Peyer's patch (tissue), 4 donors: ENCODE measurements at regions not wholly inside any gene's neighbourhood (a gene's known extent, or its start where the extent isn't known, plus 50 kb on each side); places are given as distances from the start of the nearest gene placed in this dataset.

Experiments used
- DNase-seq, 3 donors: peaks; one replicate each; pipeline ENCODE4 v3.0.0-alpha.2; 2017 to 2019
- H3K27ac ChIP-seq, 4 donors: fragments of 200-600 bp; sonication (generic); one replicate each; pipeline ENCODE4 v1.5.1; 2016 to 2019
- H3K27me3 ChIP-seq, 2 donors: fragments of 200-600 bp; sonication (generic); one replicate each; pipeline ENCODE4 v1.5.1; 2019
- H3K36me3 ChIP-seq, 3 donors: fragments of 200-600 bp; sonication (generic); one replicate each; pipeline ENCODE4 v1.5.1; 2016 to 2019
- H3K4me1 ChIP-seq, 4 donors: fragments of 200-600 bp; sonication (generic); one replicate each; pipeline ENCODE4 v1.5.1; 2016 to 2019
- H3K4me3 ChIP-seq, 4 donors: fragments of 200-600 bp; sonication (generic); 1 replicate in 3 of 4; 2 replicates in 1 of 4; pipeline ENCODE4 v1.5.1; 2016 to 2019; ENCODE audit warnings: mild to moderate bottlenecking in 1 of 4
- H3K9me3 ChIP-seq, 4 donors: fragments of 200-600 bp; sonication (generic); one replicate each; pipeline ENCODE4 v1.5.1; 2016 to 2019; ENCODE audit warnings: mild to moderate bottlenecking in 1 of 4
- CTCF ChIP-seq, 6 experiments: fragments of 450-650 bp in 4 of 6; fragments of 200-600 bp in 2 of 6; sonication (generic) in 1 of 6; IDR thresholded peaks; one replicate each; pipeline ENCODE4 v1.5.1; 2017 to 2019; ENCODE audit warnings: antibody characterized with exemption in 6 of 6, mild to moderate bottlenecking in 3 of 6, moderate library complexity in 1 of 6
- POLR2A ChIP-seq, 2 donors: fragments of 450-650 bp; IDR thresholded peaks; one replicate each; pipeline ENCODE4 v1.5.1; 2017; ENCODE audit warnings: antibody characterized with exemption in 2 of 2, mild to moderate bottlenecking in 2 of 2, moderate library complexity in 2 of 2

GRCh38 chr5:57711471-57711870, 228.9 kb upstream of the ACTBL2 start:
- H3K9me3 ChIP-seq = no peaks in the 10 kb centered on the region
- H3K27me3 ChIP-seq = no peaks in the 10 kb centered on the region
- DNase-seq = no peak
- H3K4me1 ChIP-seq = no peaks in the 10 kb centered on the region
- no peaks in the 10 kb centered on the region for H3K36me3 ChIP-seq
- no peak overlapping the region for H3K4me3 ChIP-seq
- no peak for TF ChIP-seq POLR2A (IDR thresholded peaks at IDR 0.05)
- no peak for TF ChIP-seq CTCF (IDR thresholded peaks at IDR 0.05)
- no peak overlapping the region for H3K27ac ChIP-seq

- no peak overlapping the region for H3K4me3 ChIP-seq
- no peaks in the 10 kb centered on the region for H3K9me3 ChIP-seq
- no peaks in the 10 kb centered on the region for H3K4me1 ChIP-seq
- H3K36me3 ChIP-seq = no peaks in the 10 kb centered on the region
- no peak for TF ChIP-seq CTCF (IDR thresholded peaks at IDR 0.05)
- no peak for DNase-seq
- no peaks in the 10 kb centered on the region for H3K27me3 ChIP-seq
- no peak overlapping the region for H3K27ac ChIP-seq
Observed at GRCh38 chr5:57710126-57710525, 227.5 kb upstream of the ACTBL2 start.

GRCh38 chr5:57705769-57706168, 223.2 kb upstream of the ACTBL2 start:
- Histone ChIP-seq H3K36me3 (no peaks in the 10 kb centered on the region), H3K4me1 (no peaks in the 10 kb centered on the region), H3K9me3 (no peaks in the 10 kb centered on the region), H3K27ac (no peak overlapping the region), H3K4me3 (no peak overlapping the region), H3K27me3 (no peaks in the 10 kb centered on the region)
- DNase-seq = no peak
- TF ChIP-seq CTCF (IDR thresholded peaks at IDR 0.05) (no peak), POLR2A (IDR thresholded peaks at IDR 0.05) (no peak)

GRCh38 chr5:57703721-57704120, 221.1 kb upstream of the ACTBL2 start:
- TF ChIP-seq POLR2A (IDR thresholded peaks at IDR 0.05) (no peak), CTCF (IDR thresholded peaks at IDR 0.05) (no peak)
- no peaks in the 10 kb centered on the region for H3K4me1 ChIP-seq
- no peak overlapping the region for H3K4me3 ChIP-seq
- DNase-seq = no peak
- H3K27me3 ChIP-seq = no peaks in the 10 kb centered on the region
- no peaks in the 10 kb centered on the region for H3K36me3 ChIP-seq
- H3K9me3 ChIP-seq = no peaks in the 10 kb centered on the region
- H3K27ac ChIP-seq = no peak overlapping the region

- Histone ChIP-seq H3K36me3 (no peaks in the 10 kb centered on the region), H3K9me3 (no peaks in the 10 kb centered on the region), H3K27ac (no peak overlapping the region), H3K27me3 (no peaks in the 10 kb centered on the region), H3K4me1 (no peaks in the 10 kb centered on the region), H3K4me3 (no peak overlapping the region)
- no peak for DNase-seq
- TF ChIP-seq CTCF (IDR thresholded peaks at IDR 0.05) (no peak), POLR2A (IDR thresholded peaks at IDR 0.05) (no peak)
Observed at GRCh38 chr5:57700484-57700883, 217.9 kb upstream of the ACTBL2 start.

GRCh38 chr5:57700072-57700471, 217.5 kb upstream of the ACTBL2 start:
- Histone ChIP-seq H3K4me1 (no peaks in the 10 kb centered on the region), H3K9me3 (no peaks in the 10 kb centered on the region)
- no peak for DNase-seq

More at GRCh38 chr5:57700072-57700471, 217.5 kb upstream of the ACTBL2 start:
- H3K4me3 ChIP-seq = no peak overlapping the region
- no peaks in the 10 kb centered on the region for H3K27me3 ChIP-seq
- no peak overlapping the region for H3K27ac ChIP-seq
- no peaks in the 10 kb centered on the region for H3K36me3 ChIP-seq
- no peak for TF ChIP-seq CTCF (IDR thresholded peaks at IDR 0.05)
- TF ChIP-seq POLR2A (IDR thresholded peaks at IDR 0.05) = no peak
